ENCODE measurements at regions not wholly inside any gene's neighbourhood (a gene's known extent, or its start where the extent isn't known, plus 50 kb on each side); places are given as distances from the start of the nearest gene placed in this dataset.

GRCh38 chr10:54900584-54900983, 99.6 kb upstream of the PCDH15 start:
- in situ Hi-C loops (cut with MboI) (no loop called here), intact Hi-C loops (cut with micrococcal nuclease; ENCODE audit: unreplicated experiment) (no loop called here)
- FAIRE-seq: no peak
- H2AFZ ChIP-seq (ENCODE audit: control insufficient read depth, low read depth, low read length): no peak overlapping the region
- DNase-seq (ENCODE audit: low read depth, low spot score): peak; percentile 9
- SMC1A ChIA-PET (ENCODE audit: uncharacterized antibody, unreplicated experiment): no interaction called here
- no peak overlapping the region for H3K4me3 ChIP-seq
- no peaks in the 10 kb centered on the region for H3K36me3 ChIP-seq (ENCODE audit: control insufficient read depth in 2 of 2, insufficient read depth in 2 of 2, low read length in 1 of 2)
- POLR2A ChIA-PET: no interaction called here
- no peak overlapping the region for H3K9ac ChIP-seq (ENCODE audit: control insufficient read depth, insufficient read depth, low read length)
- no peaks in the 10 kb centered on the region for H3K79me2 ChIP-seq (ENCODE audit: control insufficient read depth, insufficient read depth, low read length)
- peak; percentile 83 for ATAC-seq
- no TSS peak for BruUV-seq (replicated peaks)
- H3K9me3 ChIP-seq (replicated peaks; ENCODE audit: control insufficient read depth, insufficient read depth, low read length): no peaks in the 10 kb centered on the region
- no peaks in the 10 kb centered on the region for H3K27me3 ChIP-seq (replicated peaks in 1 of 2; ENCODE audit: control insufficient read depth in 2 of 2, insufficient read depth in 2 of 2, low read length in 1 of 2)
- RAD21 ChIA-PET (ENCODE audit: unreplicated experiment): no interaction called here
- no peaks in the 10 kb centered on the region for H4K20me1 ChIP-seq (ENCODE audit: control insufficient read depth, insufficient read depth)
- TF ChIP-seq USF1 (IDR thresholded peaks at IDR 0.05; ENCODE audit: borderline replicate concordance, extremely low read length, insufficient read depth, low read depth, low read length) (no peak), PAX5 (IDR thresholded peaks at IDR 0.05; ENCODE audit: borderline replicate concordance, low read depth, low read length) (no peak), JUNB (IDR thresholded peaks at IDR 0.05) (peak; percentile 20; the same call in 1 of the 2 replicates)
- WGBS (ENCODE audit: insufficient coverage, insufficient replicate concordance, low lambda C conversion rate, missing lambda C conversion rate): 0% methylated on average over 1 of the region's 1 CpG
- H3K4me1 ChIP-seq (ENCODE audit: control insufficient read depth, insufficient read depth, low read length): no peaks in the 10 kb centered on the region
- H3K27ac ChIP-seq (ENCODE audit: control insufficient read depth, insufficient read depth): no peak overlapping the region
- CTCF ChIA-PET: no interaction called here
- H3K4me2 ChIP-seq (ENCODE audit: control insufficient read depth, insufficient read depth): no peak overlapping the region

- H3K4me3 ChIP-seq: no peak overlapping the region
- H3K4me1 ChIP-seq (ENCODE audit: control insufficient read depth, insufficient read depth, low read length): no peaks in the 10 kb centered on the region
- H4K20me1 ChIP-seq (ENCODE audit: control insufficient read depth, insufficient read depth): no peaks in the 10 kb centered on the region
- POLR2A ChIA-PET: no interaction called here
- H3K27me3 ChIP-seq (replicated peaks in 1 of 2; ENCODE audit: control insufficient read depth in 2 of 2, insufficient read depth in 2 of 2, low read length in 1 of 2): no peaks in the 10 kb centered on the region
- no TSS peak for BruUV-seq (replicated peaks)
- FAIRE-seq: no peak
- H3K36me3 ChIP-seq (ENCODE audit: control insufficient read depth in 2 of 2, insufficient read depth in 2 of 2, low read length in 1 of 2): no peaks in the 10 kb centered on the region
- RAD21 ChIA-PET (ENCODE audit: unreplicated experiment): no interaction called here
- TF ChIP-seq ZNF622 (IDR thresholded peaks at IDR 0.05): no peak
- no peak for TF ChIP-seq NR2C2 (IDR thresholded peaks at IDR 0.05; ENCODE audit: borderline replicate concordance, control insufficient read depth, insufficient read length, low read depth)
- no peak for TF ChIP-seq NR2F1 (conservative IDR thresholded peaks at IDR 0.05)
- TF ChIP-seq RCOR1 (conservative IDR thresholded peaks at IDR 0.05; ENCODE audit: low read depth, low read length): no peak
- TF ChIP-seq FOXM1 (IDR thresholded peaks at IDR 0.05; ENCODE audit: low read depth, low read length): no peak
- TF ChIP-seq ZBED1 (IDR thresholded peaks at IDR 0.05; ENCODE audit: borderline replicate concordance): no peak
- 36% methylated on average over 5 of the region's 5 CpGs for WGBS (ENCODE audit: insufficient coverage, insufficient replicate concordance, low lambda C conversion rate, missing lambda C conversion rate)
- H3K9me3 ChIP-seq (replicated peaks; ENCODE audit: control insufficient read depth, insufficient read depth, low read length): no peaks in the 10 kb centered on the region
- in situ Hi-C loops (cut with MboI): no loop called here
- no peaks in the 10 kb centered on the region for H3K79me2 ChIP-seq (ENCODE audit: control insufficient read depth, insufficient read depth, low read length)
- H2AFZ ChIP-seq (ENCODE audit: control insufficient read depth, low read depth, low read length): no peak overlapping the region
- ATAC-seq: no peak; the same call in 2 of the 3 replicates
- CTCF ChIA-PET: no interaction called here
- H3K27ac ChIP-seq (ENCODE audit: control insufficient read depth, insufficient read depth): no peak overlapping the region
- H3K9ac ChIP-seq (ENCODE audit: control insufficient read depth, insufficient read depth, low read length): no peak overlapping the region
- SMC1A ChIA-PET (ENCODE audit: uncharacterized antibody, unreplicated experiment): interaction anchor here (1.5 kb wide), 1 partner anchor 25 kb away, joined by 3 read pairs; no protein-coding TSS in a partner anchor
- no peak for DNase-seq (ENCODE audit: low read depth, low spot score)
- no peak overlapping the region for H3K4me2 ChIP-seq (ENCODE audit: control insufficient read depth, insufficient read depth)
- intact Hi-C loops (cut with micrococcal nuclease; ENCODE audit: unreplicated experiment): no loop called here
Observed at GRCh38 chr10:54880996-54881395, 80.0 kb upstream of the PCDH15 start.
